DND-41 (cell line): ENCODE measurements at regions not wholly inside any gene's neighbourhood (a gene's known extent, or its start where the extent isn't known, plus 50 kb on each side); places are given as distances from the start of the nearest gene placed in this dataset.

ENCODE experiments used
- EZH2 ChIP-seq: IDR thresholded peaks from 3 replicates; pipeline ENCODE4 v1.6.1; 2012; ENCODE audit warnings: borderline replicate concordance, low read depth, mild to moderate bottlenecking, moderate library complexity, low read length, inconsistent platforms; ENCODE audit not compliant: severe bottlenecking
- TF ChIP-seq, protein P1 (sequence below): IDR thresholded peaks from 2 replicates; pipeline ENCODE4 v1.5.1; 2012; ENCODE audit warnings: borderline replicate concordance, low read length, moderate library complexity, mild to moderate bottlenecking; ENCODE audit not compliant: poor library complexity, severe bottlenecking; ENCODE audit errors: extremely low read depth

DNA sequence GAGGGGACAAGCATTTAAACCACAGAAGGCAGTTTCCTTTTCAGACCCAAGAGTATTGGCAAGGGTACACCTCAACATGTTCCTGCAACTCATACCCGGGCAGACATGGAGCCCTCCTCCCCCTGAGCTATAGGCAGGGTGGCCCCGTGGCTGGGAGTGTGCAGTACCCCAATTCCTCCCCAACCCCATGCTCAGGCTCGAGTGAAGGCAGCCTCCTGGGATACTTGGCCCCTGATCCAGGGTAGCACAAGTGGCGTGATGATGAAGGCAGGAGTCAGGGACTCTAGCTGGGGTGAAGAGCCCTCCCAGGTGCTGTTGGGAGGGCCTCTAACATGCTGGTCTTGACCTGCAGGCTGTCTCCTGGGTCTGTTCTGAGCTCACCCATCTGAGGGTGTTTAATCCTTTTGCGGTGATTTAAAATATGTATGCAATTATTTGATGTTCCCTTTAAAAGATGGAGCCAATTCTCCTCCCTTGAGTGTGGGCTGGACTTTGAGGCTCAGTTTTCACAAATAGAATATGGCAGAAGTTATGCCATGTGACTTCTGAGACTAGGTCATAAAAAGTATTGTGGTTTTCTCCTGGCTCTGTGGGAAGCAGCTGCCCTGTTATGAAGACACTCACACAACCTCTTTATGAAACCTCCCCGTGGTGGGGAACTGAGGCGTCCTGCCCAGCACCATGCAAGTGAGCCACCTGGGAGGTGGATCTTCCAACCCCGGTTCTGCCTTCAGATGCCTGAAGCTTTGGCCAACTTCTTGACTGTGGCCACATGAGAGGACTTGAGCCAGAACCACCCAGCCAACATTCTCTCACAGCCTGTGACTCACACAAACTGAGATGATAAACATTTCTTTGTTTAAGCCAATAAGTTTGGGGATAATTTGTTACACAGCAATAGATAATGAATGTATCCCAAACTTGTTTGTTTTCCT, 54.7 kb upstream of the NECTIN1 start:
- TF ChIP-seq, protein P1, sequence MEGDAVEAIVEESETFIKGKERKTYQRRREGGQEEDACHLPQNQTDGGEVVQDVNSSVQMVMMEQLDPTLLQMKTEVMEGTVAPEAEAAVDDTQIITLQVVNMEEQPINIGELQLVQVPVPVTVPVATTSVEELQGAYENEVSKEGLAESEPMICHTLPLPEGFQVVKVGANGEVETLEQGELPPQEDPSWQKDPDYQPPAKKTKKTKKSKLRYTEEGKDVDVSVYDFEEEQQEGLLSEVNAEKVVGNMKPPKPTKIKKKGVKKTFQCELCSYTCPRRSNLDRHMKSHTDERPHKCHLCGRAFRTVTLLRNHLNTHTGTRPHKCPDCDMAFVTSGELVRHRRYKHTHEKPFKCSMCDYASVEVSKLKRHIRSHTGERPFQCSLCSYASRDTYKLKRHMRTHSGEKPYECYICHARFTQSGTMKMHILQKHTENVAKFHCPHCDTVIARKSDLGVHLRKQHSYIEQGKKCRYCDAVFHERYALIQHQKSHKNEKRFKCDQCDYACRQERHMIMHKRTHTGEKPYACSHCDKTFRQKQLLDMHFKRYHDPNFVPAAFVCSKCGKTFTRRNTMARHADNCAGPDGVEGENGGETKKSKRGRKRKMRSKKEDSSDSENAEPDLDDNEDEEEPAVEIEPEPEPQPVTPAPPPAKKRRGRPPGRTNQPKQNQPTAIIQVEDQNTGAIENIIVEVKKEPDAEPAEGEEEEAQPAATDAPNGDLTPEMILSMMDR, result no peak
- TF ChIP-seq EZH2, result no peak
